Mononuclear cell (primary cell): ENCODE measurements at regions not wholly inside any gene's neighbourhood (a gene's known extent, or its start where the extent isn't known, plus 50 kb on each side); places are given as distances from the start of the nearest gene placed in this dataset.

Experiments
- H3K27me3 ChIP-seq: 2 replicates; pipeline ENCODE4 v1.6.0; 2011; ENCODE audit warnings: low read length, control low read depth; ENCODE audit not compliant: insufficient read depth
- H3K4me1 ChIP-seq: 2 replicates; pipeline ENCODE4 v1.5.1; 2011; ENCODE audit warnings: mild to moderate bottlenecking, low read length, control low read depth; ENCODE audit not compliant: insufficient read depth
- H3K4me3 ChIP-seq: 2 replicates; pipeline ENCODE4 v1.5.1; 2011; ENCODE audit warnings: mild to moderate bottlenecking, low read length, moderate library complexity
- H3K9me3 ChIP-seq: 2 replicates; pipeline ENCODE4 v1.5.1; 2011; ENCODE audit warnings: low read depth, mild to moderate bottlenecking, control low read depth, low read length

DNA sequence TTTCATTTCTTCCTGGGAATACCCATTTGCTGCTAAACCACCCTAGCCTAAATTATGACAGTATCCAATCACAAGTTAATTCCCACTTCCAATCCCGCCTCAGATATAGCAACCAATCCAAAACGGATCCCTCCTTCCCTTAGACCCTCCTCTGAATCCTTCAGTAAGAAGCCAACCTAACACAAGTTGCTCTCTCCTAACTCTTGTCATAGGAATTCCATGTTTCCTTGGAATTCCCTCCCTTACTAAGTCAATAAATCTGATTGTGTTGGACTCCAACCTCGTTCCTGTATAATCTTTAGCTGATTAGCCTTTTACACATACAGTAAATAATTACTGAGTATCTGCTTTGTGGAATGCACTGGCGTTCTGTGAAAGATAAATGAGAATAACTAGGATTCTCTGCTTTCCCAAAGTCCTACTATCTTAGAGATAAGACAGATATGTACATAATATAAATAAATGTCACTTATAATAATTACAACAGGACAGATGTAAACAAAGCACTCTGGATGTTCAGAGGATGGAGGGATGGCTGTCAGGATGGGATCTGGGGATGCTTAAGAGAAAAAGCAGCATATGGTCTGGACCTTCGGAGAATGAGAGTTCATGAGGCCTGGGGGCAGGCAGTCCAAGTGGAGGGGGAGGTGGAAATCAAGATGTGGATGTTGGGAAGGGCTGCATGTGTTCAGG, 185.8 kb upstream of the SOX5 start:
- no peaks in the 10 kb centered on the region for H3K4me1 ChIP-seq
- no peak overlapping the region for H3K4me3 ChIP-seq
- no peaks in the 10 kb centered on the region for H3K27me3 ChIP-seq
- H3K9me3 ChIP-seq = no peaks in the 10 kb centered on the region

- H3K9me3 ChIP-seq = no peaks in the 10 kb centered on the region
- no peaks in the 10 kb centered on the region for H3K4me1 ChIP-seq
- H3K27me3 ChIP-seq = no peaks in the 10 kb centered on the region
- H3K4me3 ChIP-seq = no peak overlapping the region
These were observed 184.6 kb upstream of the SOX5 start for GRCh38 chr12:24134092-24134491.

GRCh38 chr12:24133384-24133783, 183.9 kb upstream of the SOX5 start:
- Histone ChIP-seq H3K4me1 (no peaks in the 10 kb centered on the region), H3K4me3 (no peak overlapping the region), H3K27me3 (no peaks in the 10 kb centered on the region)

DNA sequence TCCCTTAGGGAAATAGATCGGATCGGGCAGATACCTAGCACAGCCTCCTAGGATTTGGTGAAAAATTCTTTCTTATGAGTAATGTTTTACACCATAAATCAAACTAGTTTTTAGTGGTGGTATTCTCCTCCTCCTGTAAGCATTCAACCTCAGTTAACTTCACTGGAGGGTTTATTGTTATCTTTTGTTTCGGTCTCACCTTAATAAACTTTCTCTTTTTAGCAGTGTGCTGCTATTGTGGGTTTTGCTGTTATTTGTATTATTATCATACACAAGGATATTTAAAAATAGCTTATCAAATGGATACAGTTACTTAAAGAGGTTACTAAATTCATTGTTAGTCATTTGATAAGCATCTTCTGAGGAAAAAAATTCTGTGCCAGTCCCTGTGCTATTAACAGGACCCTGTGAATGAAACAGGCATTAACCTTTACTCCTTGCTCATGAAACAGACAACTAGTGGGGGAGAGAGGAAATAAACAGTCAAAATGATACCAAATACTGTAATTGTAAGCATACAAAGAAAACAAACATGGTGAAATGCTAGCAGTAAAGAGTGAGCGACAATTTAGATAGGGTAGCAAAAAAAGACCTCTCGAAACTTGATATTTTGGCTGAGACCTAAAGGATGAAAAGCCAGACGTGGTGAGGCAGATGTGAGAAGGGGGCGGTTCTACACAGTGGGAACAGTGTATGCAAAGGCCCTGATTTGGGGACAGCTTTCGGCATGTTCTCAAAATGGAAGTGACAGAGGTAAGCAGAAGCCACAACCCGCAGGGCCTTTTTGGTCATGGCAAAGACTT, 178.7 kb upstream of the SOX5 start:
- Histone ChIP-seq H3K27me3 (no peaks in the 10 kb centered on the region), H3K4me1 (no peaks in the 10 kb centered on the region), H3K4me3 (no peak overlapping the region), H3K9me3 (no peaks in the 10 kb centered on the region)

More at GRCh38 chr12:24133384-24133783, 183.9 kb upstream of the SOX5 start:
- H3K9me3 ChIP-seq = no peaks in the 10 kb centered on the region

DNA sequence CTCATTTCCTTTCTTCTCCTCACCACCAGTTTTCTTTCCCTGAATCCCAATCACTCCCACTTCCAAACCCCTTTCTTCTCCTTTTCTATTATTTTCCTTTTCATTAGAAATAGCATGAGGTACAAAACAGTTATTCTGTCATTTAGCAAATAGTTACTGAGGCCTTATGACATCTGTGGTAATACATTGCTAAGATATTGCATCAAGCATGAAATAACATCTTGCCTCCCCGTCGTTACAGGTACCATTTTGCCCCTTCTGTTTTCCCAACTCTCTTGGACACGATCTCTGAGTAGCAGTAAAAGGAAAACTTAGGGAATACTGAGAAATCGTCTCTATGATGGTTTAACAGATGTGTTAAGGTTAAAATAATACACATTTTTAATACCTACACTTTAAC, 175.8 kb upstream of the SOX5 start:
- Histone ChIP-seq H3K9me3 (no peaks in the 10 kb centered on the region), H3K4me1 (no peaks in the 10 kb centered on the region), H3K27me3 (no peaks in the 10 kb centered on the region), H3K4me3 (no peak overlapping the region)

GRCh38 chr12:24121911-24122310, 172.4 kb upstream of the SOX5 start:
- Histone ChIP-seq H3K9me3 (no peaks in the 10 kb centered on the region), H3K4me3 (no peak overlapping the region), H3K4me1 (no peaks in the 10 kb centered on the region), H3K27me3 (no peaks in the 10 kb centered on the region)

DNA sequence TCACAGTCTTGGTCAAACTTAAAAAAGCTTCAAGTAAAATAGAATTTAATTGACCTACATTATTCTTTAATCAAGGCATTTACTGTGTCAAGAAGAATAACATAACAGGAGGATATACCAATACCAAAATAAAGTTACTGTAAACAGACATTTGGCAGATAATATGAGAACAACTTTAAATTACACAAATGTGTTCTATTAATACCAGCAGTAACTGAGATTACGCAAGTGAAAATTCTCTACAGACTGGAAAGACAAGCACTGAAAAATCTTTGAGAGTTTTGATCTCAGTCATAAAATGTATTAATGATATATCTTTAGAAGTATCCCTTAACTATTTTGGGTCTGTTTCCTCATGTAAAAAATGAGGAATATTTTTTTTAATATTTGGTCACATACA, 169.2 kb upstream of the SOX5 start:
- Histone ChIP-seq H3K27me3 (no peaks in the 10 kb centered on the region), H3K9me3 (no peaks in the 10 kb centered on the region), H3K4me3 (no peak overlapping the region), H3K4me1 (no peaks in the 10 kb centered on the region)

GRCh38 chr12:24116548-24116947, 167.1 kb upstream of the SOX5 start:
- Histone ChIP-seq H3K9me3 (no peaks in the 10 kb centered on the region), H3K4me1 (no peaks in the 10 kb centered on the region), H3K4me3 (no peak overlapping the region), H3K27me3 (no peaks in the 10 kb centered on the region)

DNA sequence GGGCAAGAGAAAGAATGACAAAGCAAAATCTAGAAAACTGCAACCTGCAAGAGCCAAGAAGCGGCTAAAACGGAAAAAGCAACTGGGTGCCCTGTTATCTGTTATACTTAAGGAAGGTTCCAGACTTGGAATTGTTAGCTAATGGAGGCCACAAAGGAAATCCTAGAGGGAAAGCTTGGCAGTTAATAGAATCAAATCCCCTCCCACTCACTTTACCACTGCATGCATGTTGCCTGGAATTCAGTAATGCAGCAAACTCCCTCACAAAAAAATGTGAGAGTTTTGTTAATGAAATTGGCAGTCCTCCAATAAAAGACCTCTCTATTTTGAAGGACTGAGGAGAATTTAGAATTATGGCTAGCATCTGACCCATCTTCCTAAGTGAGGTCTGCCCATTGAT, 164.2 kb upstream of the SOX5 start:
- Histone ChIP-seq H3K4me1 (no peaks in the 10 kb centered on the region), H3K9me3 (no peaks in the 10 kb centered on the region), H3K27me3 (no peaks in the 10 kb centered on the region)

DNA sequence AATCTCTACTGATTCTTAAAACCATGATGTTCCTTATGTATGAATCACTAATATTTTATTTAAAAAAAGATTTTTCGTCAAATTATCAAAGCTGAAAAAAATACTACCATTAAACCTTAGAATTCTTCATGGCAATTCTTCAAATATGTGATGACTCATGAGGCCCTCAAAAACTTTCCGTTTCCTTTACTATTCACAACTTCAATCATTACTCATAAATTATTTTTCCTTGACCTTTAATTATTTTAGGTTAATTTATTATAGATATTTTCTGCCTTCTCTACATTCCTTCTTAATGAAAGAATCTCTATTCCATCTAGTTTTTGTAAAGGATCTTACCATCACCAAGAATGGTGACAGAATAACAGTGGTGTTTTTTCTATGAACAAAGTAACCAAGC, 162.1 kb upstream of the SOX5 start:
- no peaks in the 10 kb centered on the region for H3K27me3 ChIP-seq
- H3K9me3 ChIP-seq = no peaks in the 10 kb centered on the region
- H3K4me1 ChIP-seq = no peaks in the 10 kb centered on the region
- H3K4me3 ChIP-seq = no peak overlapping the region

More for the DNA sequence above, 164.2 kb upstream of the SOX5 start:
- H3K4me3 ChIP-seq = no peak overlapping the region

DNA sequence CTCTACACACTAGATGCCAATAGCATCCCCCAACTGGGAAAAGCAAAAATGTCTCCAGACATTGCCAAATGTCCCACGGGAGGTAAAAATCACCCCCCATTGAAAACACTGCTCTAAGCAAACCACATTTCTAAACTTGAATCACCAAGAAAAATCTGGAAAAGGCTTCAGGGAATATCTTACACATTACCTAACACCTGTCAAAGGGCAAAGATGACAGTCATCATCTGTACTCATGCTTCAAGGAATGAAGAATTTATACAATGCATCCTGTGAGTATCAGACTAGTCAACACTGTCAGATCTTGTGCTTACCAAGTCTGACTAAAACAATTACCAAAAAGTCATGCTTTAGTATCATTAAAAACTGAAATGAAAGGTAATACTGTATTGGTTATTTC, 161.6 kb upstream of the SOX5 start:
- H3K27me3 ChIP-seq = no peaks in the 10 kb centered on the region
- H3K4me1 ChIP-seq = no peaks in the 10 kb centered on the region
- no peaks in the 10 kb centered on the region for H3K9me3 ChIP-seq
- H3K4me3 ChIP-seq = no peak overlapping the region

DNA sequence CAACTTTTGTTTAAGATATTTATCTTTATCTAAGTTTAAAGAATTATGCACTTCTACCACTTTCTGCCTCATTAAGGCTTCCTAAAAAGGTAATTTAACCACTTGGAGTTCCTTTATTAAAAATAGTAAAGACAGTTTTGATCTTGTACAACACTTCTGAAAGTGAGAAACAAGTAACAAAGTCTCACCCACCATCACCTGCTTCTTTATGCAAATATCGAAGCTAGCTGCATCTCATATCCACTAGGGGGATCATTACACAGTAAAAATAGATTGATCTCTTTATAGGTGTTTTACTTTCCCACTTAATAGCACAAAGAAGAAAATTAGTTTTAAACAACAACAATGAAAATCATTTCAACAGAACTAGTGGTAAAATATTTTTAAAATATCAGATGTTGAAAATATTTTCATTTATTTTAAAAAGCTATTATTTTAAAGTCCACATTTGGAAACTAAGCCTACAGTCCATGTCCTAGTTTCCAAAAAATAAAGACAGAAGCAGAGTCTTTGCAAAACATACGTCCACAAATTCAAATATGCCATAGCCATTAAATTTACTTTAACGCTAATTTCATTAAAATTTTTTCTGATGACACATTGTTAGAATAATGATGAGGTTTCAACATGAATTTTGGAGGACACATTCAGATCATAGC, 160.0 kb upstream of the SOX5 start:
- no peak overlapping the region for H3K4me3 ChIP-seq
- H3K27me3 ChIP-seq = no peaks in the 10 kb centered on the region
- H3K9me3 ChIP-seq = no peaks in the 10 kb centered on the region
- no peaks in the 10 kb centered on the region for H3K4me1 ChIP-seq

GRCh38 chr12:24102676-24103075, 153.2 kb upstream of the SOX5 start:
- Histone ChIP-seq H3K9me3 (no peaks in the 10 kb centered on the region), H3K27me3 (no peaks in the 10 kb centered on the region), H3K4me1 (no peaks in the 10 kb centered on the region), H3K4me3 (no peak overlapping the region)

DNA sequence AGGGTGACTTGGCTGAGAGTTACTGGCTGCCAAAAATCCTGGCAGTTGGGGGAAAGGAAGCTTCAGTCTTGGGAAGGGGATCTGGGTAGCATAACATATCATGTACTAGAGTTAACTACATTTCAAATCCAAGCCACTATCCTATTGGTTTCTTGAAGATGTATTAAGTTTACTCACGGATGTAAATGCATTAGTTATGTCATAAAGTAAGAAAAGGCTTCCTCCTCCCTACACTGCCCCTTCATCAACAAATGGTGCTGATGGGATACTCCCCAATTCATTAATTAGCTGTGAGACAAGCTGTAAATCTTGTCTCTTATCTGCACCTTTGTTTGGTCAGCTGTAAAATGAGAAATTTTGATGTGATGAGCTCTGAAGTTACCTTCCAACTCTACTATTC, 150.1 kb upstream of the SOX5 start:
- Histone ChIP-seq H3K4me3 (no peak overlapping the region), H3K27me3 (no peaks in the 10 kb centered on the region), H3K4me1 (no peaks in the 10 kb centered on the region), H3K9me3 (peaks cover 6% of the 10 kb centered on the region)

GRCh38 chr12:24095245-24095644, 145.8 kb upstream of the SOX5 start:
- no peaks in the 10 kb centered on the region for H3K27me3 ChIP-seq
- H3K9me3 ChIP-seq = peaks cover 6% of the 10 kb centered on the region
- no peaks in the 10 kb centered on the region for H3K4me1 ChIP-seq
- H3K4me3 ChIP-seq = no peak overlapping the region
